ENCODE measurements at regions not wholly inside any gene's neighbourhood (a gene's known extent, or its start where the extent isn't known, plus 50 kb on each side); places are given as distances from the start of the nearest gene placed in this dataset.

- no peak for DNase-seq (ENCODE audit: low read depth)
These were observed 163.9 kb downstream of the PIK3R1 start for GRCh38 chr5:68379275-68380036.

- no peak for DNase-seq (ENCODE audit: low read depth)
These were observed 164.5 kb downstream of the PIK3R1 start for GRCh38 chr5:68380078-68380477.

GRCh38 chr5:68381060-68381459 lies 165.5 kb downstream of the PIK3R1 start:
- DNase-seq (ENCODE audit: low read depth): no peak

GRCh38 chr5:68381909-68382308 lies 166.4 kb downstream of the PIK3R1 start:
- DNase-seq (ENCODE audit: low read depth): no peak

GRCh38 chr5:68382640-68383039 lies 167.1 kb downstream of the PIK3R1 start:
- no peak for DNase-seq (ENCODE audit: low read depth)

- DNase-seq (ENCODE audit: low read depth): no peak
These were observed 168.3 kb downstream of the PIK3R1 start for GRCh38 chr5:68383888-68384310.

- no peak for DNase-seq (ENCODE audit: low read depth)
These were observed 169.5 kb downstream of the PIK3R1 start for GRCh38 chr5:68384936-68385594.

- no peak for DNase-seq (ENCODE audit: low read depth)
These were observed 170.4 kb downstream of the PIK3R1 start for GRCh38 chr5:68385936-68386335.

- no peak for DNase-seq (ENCODE audit: low read depth)
These were observed 171.7 kb downstream of the PIK3R1 start for GRCh38 chr5:68387074-68387796.

- no peak for DNase-seq (ENCODE audit: low read depth)
These were observed 174.1 kb downstream of the PIK3R1 start for GRCh38 chr5:68389618-68390017.

- no peak for DNase-seq (ENCODE audit: low read depth)
These were observed 177.1 kb downstream of the PIK3R1 start for GRCh38 chr5:68392617-68393016.

GRCh38 chr5:68395302-68395701 lies 179.7 kb downstream of the PIK3R1 start:
- DNase-seq (ENCODE audit: low read depth): no peak

- DNase-seq (ENCODE audit: low read depth): no peak
These were observed 180.5 kb downstream of the PIK3R1 start for GRCh38 chr5:68395926-68396511.

GRCh38 chr5:68396722-68397121 lies 181.2 kb downstream of the PIK3R1 start:
- no peak for DNase-seq (ENCODE audit: low read depth)

GRCh38 chr5:68398146-68398812 lies 182.7 kb downstream of the PIK3R1 start:
- DNase-seq (ENCODE audit: low read depth): no peak

GRCh38 chr5:68403301-68403700 lies 187.7 kb downstream of the PIK3R1 start:
- no peak for DNase-seq (ENCODE audit: low read depth)

GRCh38 chr5:68404246-68404645 lies 188.7 kb downstream of the PIK3R1 start:
- DNase-seq (ENCODE audit: low read depth): no peak

- peak; percentile 12 for DNase-seq (ENCODE audit: low read depth)
These were observed 189.6 kb downstream of the PIK3R1 start for GRCh38 chr5:68405026-68405684.

- no peak for DNase-seq (ENCODE audit: low read depth)
These were observed 190.5 kb downstream of the PIK3R1 start for GRCh38 chr5:68405784-68406743.

- DNase-seq (ENCODE audit: low read depth): no peak
These were observed 191.2 kb downstream of the PIK3R1 start for GRCh38 chr5:68406767-68407241.

Measured in stromal cell of bone marrow (primary cell).